HCT116 (cell line): ENCODE measurements at regions not wholly inside any gene's neighbourhood (a gene's known extent, or its start where the extent isn't known, plus 50 kb on each side); places are given as distances from the start of the nearest gene placed in this dataset.

Source experiments
- ATAC-seq: fragments of 200-7000 bp; cut with Tn5 transposase; 2 replicates; pipeline ENCODE4 v1.9.1; 2020; ENCODE audit warnings: mild to moderate bottlenecking, moderate library complexity
- BruUV-seq: library from RNA; stranded (reverse); fragments of 400-500 nt; replicated peaks from 2 replicates; lab custom pipeline; 2021; lab: Mats Ljungman, UMichigan
- CTCF ChIA-PET: fragments of 300-600 bp; sonication (Branson Sonifier 250); formaldehyde crosslinking; loops from one replicate; lab custom pipeline; 2021; ENCODE audit warnings: antibody characterized with exemption; lab: Charles Lee
- POLR2A ChIA-PET: fragments of 300-600, 350-600 bp; sonication (Branson Sonifier 250); formaldehyde crosslinking; loops from one replicate; lab custom pipeline; 2021; ENCODE audit warnings: antibody characterized with exemption; lab: Charles Lee
- RAD21 ChIA-PET, 2 experiments: fragments of 300-600 bp; sonication (Branson Sonifier 250); formaldehyde crosslinking; loops; one replicate each; lab custom pipeline; 2023; ENCODE audit warnings: low total read pairs in 2 of 2; ENCODE audit not compliant: uncharacterized antibody in 2 of 2, unreplicated experiment in 2 of 2, low non-redundant PET in 1 of 2; lab: Charles Lee
- DNase-seq: peaks from one replicate; pipeline ENCODE4 v3.0.0-alpha.2; 2010; ENCODE audit warnings: low read depth, low spot score
- H2AFZ ChIP-seq: fragments of 200-600 bp; shearing (Covaris generic), sonication (generic); 2 replicates; pipeline ENCODE4 v1.6.1; 2017; ENCODE audit warnings: low read depth, mixed run types, mixed read lengths, antibody characterized with exemption, low read length; ENCODE audit not compliant: poor library complexity, severe bottlenecking
- H3K27ac ChIP-seq: 2 replicates; pipeline ENCODE4 v1.5.1; 2012; ENCODE audit warnings: low read depth, low read length
- H3K27me3 ChIP-seq: fragments of 200-600 bp; sonication (generic); 2 replicates; pipeline ENCODE4 v1.6.1; 2016; ENCODE audit warnings: mixed run types, low read length, mixed read lengths; ENCODE audit not compliant: insufficient read depth
- H3K36me3 ChIP-seq, 2 experiments: fragments of 200-500 bp in 1 of 2; fragments of 200-600 bp in 1 of 2; sonication (Bioruptor generic) in 1 of 2; sonication (generic) in 1 of 2; 2 replicates each; pipeline versions ENCODE4 v1.5.1 to v1.6.1; 2014 to 2016; ENCODE audit warnings: low read length in 2 of 2, inconsistent platforms in 1 of 2, mixed read lengths in 1 of 2, mixed run types in 1 of 2; ENCODE audit not compliant: insufficient read depth in 2 of 2, control insufficient read depth in 1 of 2
- H3K4me1 ChIP-seq, 2 experiments: fragments of 200-600 bp in 1 of 2; sonication (generic) in 1 of 2; 2 replicates each; pipeline versions ENCODE4 v1.5.1 to v1.6.1; 2012 to 2017; ENCODE audit warnings: low read length in 2 of 2, inconsistent platforms in 1 of 2, mild to moderate bottlenecking in 1 of 2, mixed read lengths in 1 of 2, mixed run types in 1 of 2, moderate library complexity in 1 of 2; ENCODE audit not compliant: insufficient read depth in 2 of 2, control insufficient read depth in 1 of 2
- H3K4me2 ChIP-seq: fragments of 200-600 bp; sonication (generic); 2 replicates; pipeline ENCODE4 v1.6.1; 2017; ENCODE audit warnings: mixed run types, low read length, mixed read lengths
- H3K4me3 ChIP-seq, 2 experiments: fragments of 200-600 bp in 1 of 2; sonication (generic) in 1 of 2; replicated peaks in 1 of 2; 2 replicates each; pipeline ENCODE4 v1.5.1; 2011 to 2016; ENCODE audit warnings: low read length in 2 of 2, control low read depth in 1 of 2, low read depth in 1 of 2, mild to moderate bottlenecking in 1 of 2, mixed read lengths in 1 of 2, mixed run types in 1 of 2
- H3K79me2 ChIP-seq: fragments of 200-600 bp; sonication (generic); 2 replicates; pipeline ENCODE4 v1.6.1; 2017; ENCODE audit warnings: mild to moderate bottlenecking, mixed run types, low read length, moderate library complexity, mixed read lengths; ENCODE audit not compliant: insufficient read depth
- H3K9ac ChIP-seq: fragments of 200-600 bp; sonication (generic); 2 replicates; pipeline ENCODE4 v1.6.1; 2016; ENCODE audit warnings: low read length, mixed read lengths
- H3K9me2 ChIP-seq: fragments of 200-600 bp; sonication (generic), shearing (Covaris generic); 2 replicates; pipeline ENCODE4 v1.6.1; 2017; ENCODE audit warnings: mixed run types, mild to moderate bottlenecking, moderate library complexity; ENCODE audit not compliant: insufficient read depth
- H3K9me3 ChIP-seq, 2 experiments: fragments of 200-500 bp in 1 of 2; fragments of 200-600 bp in 1 of 2; sonication (Bioruptor generic) in 1 of 2; sonication (generic) in 1 of 2; 2 replicates each; pipeline ENCODE4 v1.6.1; 2014 to 2017; ENCODE audit warnings: low read length in 2 of 2, mixed read lengths in 2 of 2, inconsistent platforms in 1 of 2, low read depth in 1 of 2, mild to moderate bottlenecking in 1 of 2, mixed run types in 1 of 2, moderate library complexity in 1 of 2; ENCODE audit not compliant: control insufficient read depth in 1 of 2, insufficient read depth in 1 of 2
- H4K20me1 ChIP-seq: fragments of 200-600 bp; sonication (generic), shearing (Covaris generic); 2 replicates; pipeline ENCODE4 v1.6.1; 2017; ENCODE audit warnings: mixed run types, mild to moderate bottlenecking, moderate library complexity; ENCODE audit not compliant: insufficient read depth
- CBX3 ChIP-seq: IDR thresholded peaks from 2 replicates; pipeline ENCODE4 v1.6.1; 2012; ENCODE audit warnings: low read depth
- CEBPB ChIP-seq: IDR thresholded peaks from 2 replicates; pipeline ENCODE4 v1.6.1; 2012; ENCODE audit warnings: low read depth
- EGR1 ChIP-seq: IDR thresholded peaks from 2 replicates; pipeline ENCODE4 v1.6.1; 2012; ENCODE audit warnings: low read depth
- EZH2 ChIP-seq: fragments of 200-600 bp; sonication (generic); IDR thresholded peaks from 2 replicates; pipeline ENCODE4 v1.6.1; 2017; ENCODE audit warnings: antibody characterized with exemption, mixed run types
- EZH2phosphoT487 ChIP-seq: fragments of 200-600 bp; IDR thresholded peaks from 2 replicates; pipeline ENCODE4 v1.6.1; 2018; ENCODE audit warnings: antibody characterized with exemption, borderline replicate concordance
- JUND ChIP-seq: IDR thresholded peaks from 2 replicates; pipeline ENCODE4 v1.6.1; 2012
- POLR2A ChIP-seq: IDR thresholded peaks from 2 replicates; pipeline ENCODE4 v1.7.0; 2011; ENCODE audit warnings: borderline replicate concordance; ENCODE audit not compliant: insufficient read depth, insufficient read length; ENCODE audit errors: extremely low read depth
- POLR2AphosphoS5 ChIP-seq: IDR thresholded peaks from 2 replicates; pipeline ENCODE4 v1.6.1; 2011; ENCODE audit warnings: mild to moderate bottlenecking, low read depth, low read length, moderate library complexity
- RAD21 ChIP-seq: IDR thresholded peaks from 2 replicates; pipeline ENCODE4 v1.6.1; 2012; ENCODE audit warnings: low read depth, mild to moderate bottlenecking
- REST ChIP-seq: IDR thresholded peaks from 2 replicates; pipeline ENCODE4 v1.6.1; 2012; ENCODE audit warnings: low read depth
- SIN3A ChIP-seq: IDR thresholded peaks from 2 replicates; pipeline ENCODE4 v1.6.1; 2012; ENCODE audit warnings: low read depth
- TCF7L2 ChIP-seq: IDR thresholded peaks from 2 replicates; pipeline ENCODE4 v1.7.0; 2011; ENCODE audit warnings: borderline replicate concordance, inconsistent platforms; ENCODE audit not compliant: insufficient read depth, insufficient read length; ENCODE audit errors: extremely low read depth
- intact Hi-C: fragments of 100-400 bp; cut with micrococcal nuclease; formaldehyde crosslinking; loops from 2 replicates; pipeline ENCODE4 v1.10.0; 2022
- TF ChIP-seq, protein P1 (sequence below): IDR thresholded peaks from 2 replicates; pipeline ENCODE4 v1.6.1; 2012
- TF ChIP-seq, protein P2 (sequence below): IDR thresholded peaks from 2 replicates; pipeline ENCODE4 v1.6.1; 2012

DNA sequence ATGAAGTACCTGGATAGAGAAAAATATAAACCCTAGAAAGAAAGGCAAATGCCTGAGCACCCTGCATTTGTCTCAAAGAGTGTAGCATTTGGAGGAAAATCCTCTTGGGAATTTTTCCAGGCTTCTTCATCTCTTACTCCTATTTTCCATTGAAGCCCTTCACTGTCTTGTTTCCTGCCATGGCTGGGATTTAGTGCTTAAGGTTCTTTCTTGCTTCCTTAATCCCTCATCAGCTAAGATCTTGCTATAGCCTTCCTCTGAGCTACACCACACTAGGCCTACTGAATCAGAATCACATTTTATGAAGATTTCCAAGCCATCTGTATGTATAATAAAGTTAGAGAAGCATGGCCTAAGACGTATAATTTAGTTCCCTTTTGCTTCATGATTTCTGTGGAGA is 97.5 kb upstream of the PHYHIPL start:
- no TSS peak for BruUV-seq
- RAD21 ChIA-PET = no interaction called here
- H3K4me2 ChIP-seq = peak overlapping the region; percentile 48
- no peak overlapping the region for H3K9ac ChIP-seq
- H3K79me2 ChIP-seq = no peaks in the 10 kb centered on the region
- TF ChIP-seq CEBPB (no peak), RAD21 (no peak), EGR1 (no peak), SIN3A (no peak), POLR2A (no peak), EZH2phosphoT487 (no peak), CBX3 (no peak), POLR2AphosphoS5 (no peak), EZH2 (no peak), TCF7L2 (no peak), REST (no peak), JUND (no peak)
- TF ChIP-seq, protein P1, sequence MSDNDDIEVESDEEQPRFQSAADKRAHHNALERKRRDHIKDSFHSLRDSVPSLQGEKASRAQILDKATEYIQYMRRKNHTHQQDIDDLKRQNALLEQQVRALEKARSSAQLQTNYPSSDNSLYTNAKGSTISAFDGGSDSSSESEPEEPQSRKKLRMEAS = no peak
- TF ChIP-seq, protein P2, sequence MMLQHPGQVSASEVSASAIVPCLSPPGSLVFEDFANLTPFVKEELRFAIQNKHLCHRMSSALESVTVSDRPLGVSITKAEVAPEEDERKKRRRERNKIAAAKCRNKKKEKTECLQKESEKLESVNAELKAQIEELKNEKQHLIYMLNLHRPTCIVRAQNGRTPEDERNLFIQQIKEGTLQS = no peak
- TF ChIP-seq, all 23 proteins: peak for 0
- no peak overlapping the region for H3K4me3 ChIP-seq
- no peaks in the 10 kb centered on the region for H4K20me1 ChIP-seq
- POLR2A ChIA-PET = no interaction called here
- H3K9me2 ChIP-seq = no peaks in the 10 kb centered on the region
- H3K4me1 ChIP-seq = peaks cover 11 to 17% of the 10 kb centered on the region in 2 experiments
- no peak for DNase-seq
- H3K27ac ChIP-seq = no peak overlapping the region
- CTCF ChIA-PET = no interaction called here
- H3K36me3 ChIP-seq = no peaks in the 10 kb centered on the region
- ATAC-seq = no peak
- no peaks in the 10 kb centered on the region for H3K9me3 ChIP-seq
- intact Hi-C loops = no loop called here
- no peak overlapping the region for H2AFZ ChIP-seq
- no peaks in the 10 kb centered on the region for H3K27me3 ChIP-seq
